RWPE1 (cell line): ENCODE measurements at regions not wholly inside any gene's neighbourhood (a gene's known extent, or its start where the extent isn't known, plus 50 kb on each side); places are given as distances from the start of the nearest gene placed in this dataset.

Experiments
- CTCF ChIA-PET: fragments of 350-600 bp; sonication (Branson Sonifier 250); formaldehyde crosslinking; extraction: SDS; loops from one replicate; lab custom pipeline; 2021; lab: Yijun Ruan, JAX
- POLR2A ChIA-PET: fragments of 400-600 bp; formaldehyde crosslinking; extraction: SDS; loops from one replicate; lab custom pipeline; 2020; ENCODE audit warnings: antibody characterized with exemption; ENCODE audit not compliant: low non-redundant PET; lab: Yijun Ruan, JAX
- DNase-seq: peaks from one replicate; pipeline ENCODE4 v3.0.0; 2012; ENCODE audit warnings: low spot score
- H3K27ac ChIP-seq: fragments of 450-650 bp; 2 replicates; pipeline ENCODE4 v1.5.1; 2017
- CTCF ChIP-seq: fragments of 450-650 bp; conservative IDR thresholded peaks from 2 replicates; pipeline ENCODE4 v1.5.1; 2017; ENCODE audit warnings: low read depth, mild to moderate bottlenecking

GRCh38 chr11:134911514-134912180 lies 499.6 kb upstream of the B3GAT1 start:
- no peak for TF ChIP-seq CTCF
- ChIA-PET POLR2A (no interaction called here), CTCF (interaction anchor here (0.6 to 0.8 kb wide), 2 partner anchors 16 to 43 kb away, joined by 3 to 4 read pairs; no protein-coding TSS in a partner anchor)
- no peak for DNase-seq
- H3K27ac ChIP-seq: no peak overlapping the region

GRCh38 chr11:134908583-134908982 lies 496.5 kb upstream of the B3GAT1 start:
- CTCF ChIA-PET: no interaction called here
- no peak overlapping the region for H3K27ac ChIP-seq
- no peak for DNase-seq
- POLR2A ChIA-PET: no interaction called here
- TF ChIP-seq CTCF: no peak

GRCh38 chr11:134907636-134908035 lies 495.6 kb upstream of the B3GAT1 start:
- DNase-seq: no peak
- ChIA-PET CTCF (interaction anchor here (0.7 kb wide), 1 partner anchor 345 kb away, joined by 3 read pairs; no protein-coding TSS in a partner anchor), POLR2A (no interaction called here)
- no peak for TF ChIP-seq CTCF
- no peak overlapping the region for H3K27ac ChIP-seq

GRCh38 chr11:134906356-134906955 lies 494.4 kb upstream of the B3GAT1 start:
- H3K27ac ChIP-seq: no peak overlapping the region
- ChIA-PET POLR2A (no interaction called here), CTCF (interaction anchor here (0.6 kb wide), 1 partner anchor 8 kb away, joined by 3 read pairs; no protein-coding TSS in a partner anchor)
- DNase-seq: no peak
- TF ChIP-seq CTCF: no peak

GRCh38 chr11:134905928-134906327 lies 493.9 kb upstream of the B3GAT1 start:
- ChIA-PET POLR2A (no interaction called here), CTCF (interaction anchor here (0.6 kb wide), 1 partner anchor 8 kb away, joined by 3 read pairs; no protein-coding TSS in a partner anchor)
- DNase-seq: no peak
- H3K27ac ChIP-seq: no peak overlapping the region
- no peak for TF ChIP-seq CTCF

GRCh38 chr11:134905517-134905916 lies 493.5 kb upstream of the B3GAT1 start:
- no peak for DNase-seq
- CTCF ChIA-PET: no interaction called here
- no peak overlapping the region for H3K27ac ChIP-seq
- no peak for TF ChIP-seq CTCF
- POLR2A ChIA-PET: no interaction called here
